ENCODE measurements at regions not wholly inside any gene's neighbourhood (a gene's known extent, or its start where the extent isn't known, plus 50 kb on each side); places are given as distances from the start of the nearest gene placed in this dataset.

- DNase-seq (ENCODE audit: low spot score), result no peak
- TF ChIP-seq CTCF (IDR thresholded peaks at IDR 0.05; ENCODE audit: borderline replicate concordance, control extremely low read depth, extremely low read depth, insufficient read depth, missing control alignments), result no peak
- in situ Hi-C loops (cut with MboI; ENCODE audit: low sequenced_read_pairs, unreplicated experiment), result no loop called here
Observed at GRCh38 chr3:150055332-150055731, 84.6 kb upstream of the PFN2 start.

GRCh38 chr3:150054635-150055034, 83.9 kb upstream of the PFN2 start:
- no peak for DNase-seq (ENCODE audit: low spot score)
- no peak for TF ChIP-seq CTCF (IDR thresholded peaks at IDR 0.05; ENCODE audit: borderline replicate concordance, control extremely low read depth, extremely low read depth, insufficient read depth, missing control alignments)
- in situ Hi-C loops (cut with MboI; ENCODE audit: low sequenced_read_pairs, unreplicated experiment), result no loop called here

- TF ChIP-seq CTCF (IDR thresholded peaks at IDR 0.05; ENCODE audit: borderline replicate concordance, control extremely low read depth, extremely low read depth, insufficient read depth, missing control alignments), result no peak
- no peak for DNase-seq (ENCODE audit: low spot score)
- in situ Hi-C loops (cut with MboI; ENCODE audit: low sequenced_read_pairs, unreplicated experiment), result no loop called here
Observed at GRCh38 chr3:150050510-150050909, 79.8 kb upstream of the PFN2 start.

GRCh38 chr3:150049317-150049716, 78.6 kb upstream of the PFN2 start:
- TF ChIP-seq CTCF (IDR thresholded peaks at IDR 0.05; ENCODE audit: borderline replicate concordance, control extremely low read depth, extremely low read depth, insufficient read depth, missing control alignments), result no peak
- in situ Hi-C loops (cut with MboI; ENCODE audit: low sequenced_read_pairs, unreplicated experiment), result no loop called here
- no peak for DNase-seq (ENCODE audit: low spot score)

GRCh38 chr3:150041877-150042276, 71.2 kb upstream of the PFN2 start:
- in situ Hi-C loops (cut with MboI; ENCODE audit: low sequenced_read_pairs, unreplicated experiment), result no loop called here

GRCh38 chr3:150040097-150040496, 69.4 kb upstream of the PFN2 start:
- no peak for DNase-seq (ENCODE audit: low spot score)
- no peak for TF ChIP-seq CTCF (IDR thresholded peaks at IDR 0.05; ENCODE audit: borderline replicate concordance, control extremely low read depth, extremely low read depth, insufficient read depth, missing control alignments)
- in situ Hi-C loops (cut with MboI; ENCODE audit: low sequenced_read_pairs, unreplicated experiment), result no loop called here

More at GRCh38 chr3:150041877-150042276, 71.2 kb upstream of the PFN2 start:
- no peak for DNase-seq (ENCODE audit: low spot score)
- TF ChIP-seq CTCF (IDR thresholded peaks at IDR 0.05; ENCODE audit: borderline replicate concordance, control extremely low read depth, extremely low read depth, insufficient read depth, missing control alignments), result no peak

- in situ Hi-C loops (cut with MboI; ENCODE audit: low sequenced_read_pairs, unreplicated experiment), result no loop called here
- DNase-seq (ENCODE audit: low spot score), result no peak
- no peak for TF ChIP-seq CTCF (IDR thresholded peaks at IDR 0.05; ENCODE audit: borderline replicate concordance, control extremely low read depth, extremely low read depth, insufficient read depth, missing control alignments)
Observed at GRCh38 chr3:150038830-150039229, 68.1 kb upstream of the PFN2 start.

Measured in GM13976 (cell line).